ENCODE measurements at regions not wholly inside any gene's neighbourhood (a gene's known extent, or its start where the extent isn't known, plus 50 kb on each side); places are given as distances from the start of the nearest gene placed in this dataset.

- Histone ChIP-seq H2AK5ac (ENCODE audit: low read length) (no peak overlapping the region), H4K8ac (ENCODE audit: low read depth, low read length) (no peak overlapping the region), H4K12ac (ENCODE audit: low read depth, low read length) (no peak overlapping the region), H3K36me3 (ENCODE audit: control insufficient read depth in 1 of 2, insufficient read depth in 2 of 2, low read length in 2 of 2) (no peaks in the 10 kb centered on the region), H3K9ac (ENCODE audit: low read length) (no peak overlapping the region), H3K14ac (ENCODE audit: low read length) (no peak overlapping the region), H3K4me2 (ENCODE audit: low read length) (no peak overlapping the region), H3K79me1 (ENCODE audit: low read length) (no peaks in the 10 kb centered on the region), H2BK120ac (ENCODE audit: insufficient read depth, low read length, poor library complexity) (no peak overlapping the region), H2BK12ac (ENCODE audit: low read length) (no peak overlapping the region), H3K23ac (ENCODE audit: low read length) (no peak overlapping the region), H3K4ac (ENCODE audit: low read depth, low read length) (no peak overlapping the region), H3K27ac (ENCODE audit: low read depth, low read length) (no peak overlapping the region), H3K4me3 (ENCODE audit: low read depth, low read length) (no peak overlapping the region), H3K18ac (ENCODE audit: low read length) (no peak overlapping the region), H2BK5ac (ENCODE audit: low read depth, low read length, poor library complexity) (no peak overlapping the region), H3K9me3 (ENCODE audit: insufficient read depth, low read depth, low read length) (no peaks in the 10 kb centered on the region), H3K4me1 (ENCODE audit: control insufficient read depth in 1 of 2, insufficient read depth in 2 of 2, low read length in 2 of 2) (no peaks in the 10 kb centered on the region), H3K27me3 (ENCODE audit: insufficient read depth, low read length) (no peaks in the 10 kb centered on the region), H4K91ac (ENCODE audit: low read depth, low read length) (no peak overlapping the region), H2AFZ (ENCODE audit: insufficient read depth, low read length, poor library complexity) (no peak overlapping the region), H3K79me2 (ENCODE audit: control insufficient read depth, insufficient read depth, low read length, poor library complexity) (no peaks in the 10 kb centered on the region)
- no peak for DNase-seq
- no CpG with 5 or more reads among the region's 4 CpGs for WGBS (ENCODE audit: extremely low coverage, insufficient coverage, insufficient read length)
Observed at GRCh38 chr3:147119989-147120388, 286.4 kb downstream of the ZIC4 start.

DNA sequence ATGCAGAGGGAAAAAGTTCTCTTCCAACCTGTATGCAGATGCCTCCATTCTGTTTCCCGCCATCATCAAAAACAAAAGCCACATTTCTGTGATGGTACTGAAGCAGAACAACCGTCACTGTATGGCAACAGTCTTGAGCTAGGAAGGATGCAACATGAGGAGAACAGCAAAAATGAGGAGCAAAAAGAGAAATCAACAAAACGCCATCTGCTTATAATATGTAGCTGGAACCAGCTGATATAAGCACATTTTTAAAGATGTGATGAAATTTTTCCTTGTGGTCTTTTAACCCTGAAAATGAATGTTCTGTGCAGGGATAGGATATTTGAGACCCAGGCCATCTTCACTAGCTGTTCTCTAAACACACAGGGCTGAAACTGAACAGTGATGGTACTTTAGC lies 287.0 kb downstream of the ZIC4 start:
- Histone ChIP-seq H4K12ac (ENCODE audit: low read depth, low read length) (no peak overlapping the region), H3K4me3 (ENCODE audit: low read depth, low read length) (no peak overlapping the region), H3K27ac (ENCODE audit: low read depth, low read length) (no peak overlapping the region), H3K14ac (ENCODE audit: low read length) (no peak overlapping the region), H3K79me1 (ENCODE audit: low read length) (no peaks in the 10 kb centered on the region), H3K4me2 (ENCODE audit: low read length) (no peak overlapping the region), H2BK12ac (ENCODE audit: low read length) (no peak overlapping the region), H2BK120ac (ENCODE audit: insufficient read depth, low read length, poor library complexity) (no peak overlapping the region), H2AK5ac (ENCODE audit: low read length) (no peak overlapping the region), H3K79me2 (ENCODE audit: control insufficient read depth, insufficient read depth, low read length, poor library complexity) (no peaks in the 10 kb centered on the region), H3K23ac (ENCODE audit: low read length) (no peak overlapping the region), H3K4ac (ENCODE audit: low read depth, low read length) (no peak overlapping the region), H3K9ac (ENCODE audit: low read length) (no peak overlapping the region), H3K27me3 (ENCODE audit: insufficient read depth, low read length) (no peaks in the 10 kb centered on the region), H4K91ac (ENCODE audit: low read depth, low read length) (no peak overlapping the region), H3K36me3 (ENCODE audit: control insufficient read depth in 1 of 2, insufficient read depth in 2 of 2, low read length in 2 of 2) (no peaks in the 10 kb centered on the region), H2BK5ac (ENCODE audit: low read depth, low read length, poor library complexity) (no peak overlapping the region), H3K18ac (ENCODE audit: low read length) (no peak overlapping the region), H3K4me1 (ENCODE audit: control insufficient read depth in 1 of 2, insufficient read depth in 2 of 2, low read length in 2 of 2) (no peaks in the 10 kb centered on the region), H2AFZ (ENCODE audit: insufficient read depth, low read length, poor library complexity) (no peak overlapping the region), H4K8ac (ENCODE audit: low read depth, low read length) (no peak overlapping the region), H3K9me3 (ENCODE audit: insufficient read depth, low read depth, low read length) (no peaks in the 10 kb centered on the region)
- no peak for DNase-seq
- no CpG with 5 or more reads among the region's 3 CpGs for WGBS (ENCODE audit: extremely low coverage, insufficient coverage, insufficient read length)

DNA sequence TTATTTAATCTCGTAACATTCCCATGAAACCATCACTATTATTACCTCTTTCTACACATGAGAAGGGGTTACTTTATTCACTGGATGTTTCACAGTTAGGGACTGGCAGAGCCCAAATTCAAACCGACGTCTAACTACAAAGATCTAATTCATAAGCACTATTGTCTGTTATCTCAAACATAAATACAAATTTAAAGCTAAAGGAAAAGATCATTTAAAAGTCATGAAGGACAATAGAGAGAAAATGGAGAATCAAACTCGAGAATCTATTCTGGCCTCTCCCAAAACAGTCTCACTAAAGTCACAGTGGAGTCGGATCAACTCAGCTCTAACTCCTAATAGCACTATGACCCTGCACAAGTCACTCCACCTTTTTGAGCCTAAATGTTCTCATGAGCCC lies 287.7 kb downstream of the ZIC4 start:
- H3K14ac ChIP-seq (ENCODE audit: low read length), result no peak overlapping the region
- no peak overlapping the region for H3K4me3 ChIP-seq (ENCODE audit: low read depth, low read length)
- H3K79me1 ChIP-seq (ENCODE audit: low read length), result no peaks in the 10 kb centered on the region
- H3K23ac ChIP-seq (ENCODE audit: low read length), result no peak overlapping the region
- no peak overlapping the region for H4K12ac ChIP-seq (ENCODE audit: low read depth, low read length)
- H2BK120ac ChIP-seq (ENCODE audit: insufficient read depth, low read length, poor library complexity), result no peak overlapping the region
- H3K4me2 ChIP-seq (ENCODE audit: low read length), result no peak overlapping the region
- no peak overlapping the region for H3K4ac ChIP-seq (ENCODE audit: low read depth, low read length)
- no peak overlapping the region for H3K27ac ChIP-seq (ENCODE audit: low read depth, low read length)
- no peak overlapping the region for H2BK5ac ChIP-seq (ENCODE audit: low read depth, low read length, poor library complexity)
- no peaks in the 10 kb centered on the region for H3K4me1 ChIP-seq (ENCODE audit: control insufficient read depth in 1 of 2, insufficient read depth in 2 of 2, low read length in 2 of 2)
- H3K27me3 ChIP-seq (ENCODE audit: insufficient read depth, low read length), result no peaks in the 10 kb centered on the region
- H2AK5ac ChIP-seq (ENCODE audit: low read length), result no peak overlapping the region
- H3K9me3 ChIP-seq (ENCODE audit: insufficient read depth, low read depth, low read length), result no peaks in the 10 kb centered on the region
- H2BK12ac ChIP-seq (ENCODE audit: low read length), result no peak overlapping the region
- no peak for DNase-seq
- no peak overlapping the region for H4K91ac ChIP-seq (ENCODE audit: low read depth, low read length)
- no peak overlapping the region for H4K8ac ChIP-seq (ENCODE audit: low read depth, low read length)
- H3K18ac ChIP-seq (ENCODE audit: low read length), result no peak overlapping the region
- H3K79me2 ChIP-seq (ENCODE audit: control insufficient read depth, insufficient read depth, low read length, poor library complexity), result no peaks in the 10 kb centered on the region
- H3K9ac ChIP-seq (ENCODE audit: low read length), result no peak overlapping the region
- no peak overlapping the region for H2AFZ ChIP-seq (ENCODE audit: insufficient read depth, low read length, poor library complexity)
- H3K36me3 ChIP-seq (ENCODE audit: control insufficient read depth in 1 of 2, insufficient read depth in 2 of 2, low read length in 2 of 2), result no peaks in the 10 kb centered on the region
- no CpG with 5 or more reads among the region's 5 CpGs for WGBS (ENCODE audit: extremely low coverage, insufficient coverage, insufficient read length)

- H3K9ac ChIP-seq (ENCODE audit: low read length), result no peak overlapping the region
- H3K4me1 ChIP-seq (ENCODE audit: control insufficient read depth in 1 of 2, insufficient read depth in 2 of 2, low read length in 2 of 2), result no peaks in the 10 kb centered on the region
- no peak overlapping the region for H3K4me3 ChIP-seq (ENCODE audit: low read depth, low read length)
- H2AFZ ChIP-seq (ENCODE audit: insufficient read depth, low read length, poor library complexity), result no peak overlapping the region
- no peaks in the 10 kb centered on the region for H3K79me2 ChIP-seq (ENCODE audit: control insufficient read depth, insufficient read depth, low read length, poor library complexity)
- H3K36me3 ChIP-seq (ENCODE audit: control insufficient read depth in 1 of 2, insufficient read depth in 2 of 2, low read length in 2 of 2), result no peaks in the 10 kb centered on the region
- H4K8ac ChIP-seq (ENCODE audit: low read depth, low read length), result no peak overlapping the region
- no peak overlapping the region for H3K14ac ChIP-seq (ENCODE audit: low read length)
- no peak for DNase-seq
- no peak overlapping the region for H4K91ac ChIP-seq (ENCODE audit: low read depth, low read length)
- no peaks in the 10 kb centered on the region for H3K9me3 ChIP-seq (ENCODE audit: insufficient read depth, low read depth, low read length)
- no peak overlapping the region for H3K23ac ChIP-seq (ENCODE audit: low read length)
- no peak overlapping the region for H2BK12ac ChIP-seq (ENCODE audit: low read length)
- no peak overlapping the region for H3K4ac ChIP-seq (ENCODE audit: low read depth, low read length)
- H3K79me1 ChIP-seq (ENCODE audit: low read length), result no peaks in the 10 kb centered on the region
- no peak overlapping the region for H2BK5ac ChIP-seq (ENCODE audit: low read depth, low read length, poor library complexity)
- no peak overlapping the region for H2BK120ac ChIP-seq (ENCODE audit: insufficient read depth, low read length, poor library complexity)
- WGBS (ENCODE audit: extremely low coverage, insufficient coverage, insufficient read length), result no CpG with 5 or more reads among the region's 4 CpGs
- H2AK5ac ChIP-seq (ENCODE audit: low read length), result no peak overlapping the region
- no peak overlapping the region for H3K18ac ChIP-seq (ENCODE audit: low read length)
- H3K4me2 ChIP-seq (ENCODE audit: low read length), result no peak overlapping the region
- H3K27me3 ChIP-seq (ENCODE audit: insufficient read depth, low read length), result no peaks in the 10 kb centered on the region
- no peak overlapping the region for H4K12ac ChIP-seq (ENCODE audit: low read depth, low read length)
- no peak overlapping the region for H3K27ac ChIP-seq (ENCODE audit: low read depth, low read length)
Observed at GRCh38 chr3:147117631-147118030, 288.7 kb downstream of the ZIC4 start.
